ENCODE measurements at regions not wholly inside any gene's neighbourhood (a gene's known extent, or its start where the extent isn't known, plus 50 kb on each side); places are given as distances from the start of the nearest gene placed in this dataset.

DNA sequence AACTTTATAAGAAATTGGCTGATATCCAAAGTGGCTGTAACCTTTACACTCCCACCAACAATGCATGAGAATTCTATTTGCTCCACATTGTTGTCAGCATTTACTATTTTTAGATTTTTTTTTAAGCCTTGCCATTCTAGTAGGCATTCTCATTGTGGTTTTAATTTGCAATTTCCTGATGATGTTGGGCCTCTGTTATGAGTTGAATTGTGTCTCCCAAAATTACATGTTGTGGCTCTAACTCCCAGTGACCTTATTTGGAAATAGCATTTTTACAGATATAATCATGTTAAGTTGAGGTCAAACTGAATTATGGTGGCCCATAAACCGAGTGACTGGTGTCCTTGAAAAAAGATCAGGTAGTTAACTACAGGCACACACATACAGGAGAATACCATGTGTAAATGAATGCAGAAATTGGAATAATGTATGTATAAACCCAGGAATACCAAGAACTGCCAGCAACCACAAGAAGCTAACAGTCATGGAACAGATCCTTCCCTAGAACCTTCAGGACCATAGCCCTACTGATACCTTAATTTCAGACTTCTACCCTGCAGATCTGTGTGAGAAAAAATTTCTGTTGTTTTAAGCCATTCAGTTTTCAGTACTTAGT, 348.8 kb upstream of the DAB1 start:
- Histone ChIP-seq H2AFZ (ENCODE audit: low read depth, low read length) (no peak overlapping the region), H3K27me3 (ENCODE audit: low read depth, low read length) (no peaks in the 10 kb centered on the region), H3K4me2 (ENCODE audit: low read length) (no peak overlapping the region), H4K20me1 (ENCODE audit: insufficient read depth, low read length) (no peaks in the 10 kb centered on the region), H3K9ac (ENCODE audit: low read length) (no peak overlapping the region), H3K27ac (ENCODE audit: low read length) (no peak overlapping the region), H3K4me3 (ENCODE audit: low read length) (no peak overlapping the region), H3K79me2 (ENCODE audit: low read length) (no peaks in the 10 kb centered on the region), H3K9me3 (ENCODE audit: insufficient read depth, low read length) (no peaks in the 10 kb centered on the region), H3K36me3 (replicated peaks; ENCODE audit: low read depth, low read length) (no peaks in the 10 kb centered on the region), H3K4me1 (ENCODE audit: low read length) (peaks cover 6% of the 10 kb centered on the region; the same call in 1 of the 2 replicates)
- TF ChIP-seq, protein P1, sequence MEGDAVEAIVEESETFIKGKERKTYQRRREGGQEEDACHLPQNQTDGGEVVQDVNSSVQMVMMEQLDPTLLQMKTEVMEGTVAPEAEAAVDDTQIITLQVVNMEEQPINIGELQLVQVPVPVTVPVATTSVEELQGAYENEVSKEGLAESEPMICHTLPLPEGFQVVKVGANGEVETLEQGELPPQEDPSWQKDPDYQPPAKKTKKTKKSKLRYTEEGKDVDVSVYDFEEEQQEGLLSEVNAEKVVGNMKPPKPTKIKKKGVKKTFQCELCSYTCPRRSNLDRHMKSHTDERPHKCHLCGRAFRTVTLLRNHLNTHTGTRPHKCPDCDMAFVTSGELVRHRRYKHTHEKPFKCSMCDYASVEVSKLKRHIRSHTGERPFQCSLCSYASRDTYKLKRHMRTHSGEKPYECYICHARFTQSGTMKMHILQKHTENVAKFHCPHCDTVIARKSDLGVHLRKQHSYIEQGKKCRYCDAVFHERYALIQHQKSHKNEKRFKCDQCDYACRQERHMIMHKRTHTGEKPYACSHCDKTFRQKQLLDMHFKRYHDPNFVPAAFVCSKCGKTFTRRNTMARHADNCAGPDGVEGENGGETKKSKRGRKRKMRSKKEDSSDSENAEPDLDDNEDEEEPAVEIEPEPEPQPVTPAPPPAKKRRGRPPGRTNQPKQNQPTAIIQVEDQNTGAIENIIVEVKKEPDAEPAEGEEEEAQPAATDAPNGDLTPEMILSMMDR (IDR thresholded peaks at IDR 0.05; ENCODE audit: low read depth, low read length) = no peak
- no peak for TF ChIP-seq EZH2phosphoT487 (IDR thresholded peaks at IDR 0.05; ENCODE audit: low read depth)

DNA sequence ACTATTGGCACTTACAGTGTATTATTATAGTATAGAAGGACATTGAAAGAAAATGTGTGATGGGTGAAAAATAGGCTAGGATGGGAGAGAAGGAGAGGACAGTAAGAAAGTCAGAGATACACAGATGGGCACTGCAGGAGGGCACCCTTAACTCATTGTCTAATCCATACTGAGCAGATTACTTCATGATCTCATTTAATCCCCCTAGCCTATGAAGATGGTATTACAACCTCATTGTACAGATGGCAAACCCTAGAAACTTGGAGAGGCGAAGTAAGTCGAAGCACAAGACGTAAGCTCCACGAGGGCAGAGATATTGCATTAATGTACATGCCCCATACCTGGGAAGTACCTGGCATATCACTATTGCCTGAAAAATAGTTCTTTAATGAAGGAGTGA, 346.9 kb upstream of the DAB1 start:
- Histone ChIP-seq H3K9ac (ENCODE audit: low read length) (no peak overlapping the region), H3K36me3 (replicated peaks; ENCODE audit: low read depth, low read length) (no peaks in the 10 kb centered on the region), H3K4me1 (ENCODE audit: low read length) (peaks cover 6% of the 10 kb centered on the region; the same call in 1 of the 2 replicates), H2AFZ (ENCODE audit: low read depth, low read length) (no peak overlapping the region), H3K4me3 (ENCODE audit: low read length) (no peak overlapping the region), H3K79me2 (ENCODE audit: low read length) (no peaks in the 10 kb centered on the region), H3K27ac (ENCODE audit: low read length) (no peak overlapping the region), H4K20me1 (ENCODE audit: insufficient read depth, low read length) (no peaks in the 10 kb centered on the region), H3K9me3 (ENCODE audit: insufficient read depth, low read length) (no peaks in the 10 kb centered on the region), H3K4me2 (ENCODE audit: low read length) (no peak overlapping the region), H3K27me3 (ENCODE audit: low read depth, low read length) (no peaks in the 10 kb centered on the region)
- TF ChIP-seq EZH2phosphoT487 (IDR thresholded peaks at IDR 0.05; ENCODE audit: low read depth) = no peak
- TF ChIP-seq, protein P1 (IDR thresholded peaks at IDR 0.05; ENCODE audit: low read depth, low read length) = no peak

DNA sequence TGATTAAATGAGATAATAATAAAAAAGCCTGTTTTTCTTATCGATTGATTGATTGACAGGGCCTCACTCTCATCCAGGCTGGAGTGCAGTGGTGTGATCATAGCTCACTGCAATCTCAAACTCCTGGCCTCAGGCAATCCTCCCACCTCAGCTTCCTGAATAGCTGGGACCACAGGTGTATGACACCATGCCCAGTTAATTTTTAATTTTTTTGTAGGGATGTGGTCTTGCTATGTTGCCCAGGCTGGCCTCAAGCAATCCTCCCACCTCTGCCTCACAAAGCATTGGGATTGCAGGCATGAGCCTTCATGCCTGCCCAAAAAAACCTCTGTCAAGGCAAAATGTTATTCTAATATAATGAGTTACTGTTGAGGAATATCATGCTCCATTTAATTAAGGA, 346.4 kb upstream of the DAB1 start:
- TF ChIP-seq EZH2phosphoT487 (IDR thresholded peaks at IDR 0.05; ENCODE audit: low read depth) = no peak
- TF ChIP-seq, protein P1 (IDR thresholded peaks at IDR 0.05; ENCODE audit: low read depth, low read length) = no peak
- Histone ChIP-seq H3K4me1 (ENCODE audit: low read length) (peaks cover 6% of the 10 kb centered on the region; the same call in 1 of the 2 replicates), H3K79me2 (ENCODE audit: low read length) (no peaks in the 10 kb centered on the region), H4K20me1 (ENCODE audit: insufficient read depth, low read length) (no peaks in the 10 kb centered on the region), H2AFZ (ENCODE audit: low read depth, low read length) (no peak overlapping the region), H3K9me3 (ENCODE audit: insufficient read depth, low read length) (no peaks in the 10 kb centered on the region), H3K9ac (ENCODE audit: low read length) (no peak overlapping the region), H3K4me2 (ENCODE audit: low read length) (no peak overlapping the region), H3K36me3 (replicated peaks; ENCODE audit: low read depth, low read length) (no peaks in the 10 kb centered on the region), H3K27me3 (ENCODE audit: low read depth, low read length) (no peaks in the 10 kb centered on the region), H3K27ac (ENCODE audit: low read length) (no peak overlapping the region), H3K4me3 (ENCODE audit: low read length) (no peak overlapping the region)

DNA sequence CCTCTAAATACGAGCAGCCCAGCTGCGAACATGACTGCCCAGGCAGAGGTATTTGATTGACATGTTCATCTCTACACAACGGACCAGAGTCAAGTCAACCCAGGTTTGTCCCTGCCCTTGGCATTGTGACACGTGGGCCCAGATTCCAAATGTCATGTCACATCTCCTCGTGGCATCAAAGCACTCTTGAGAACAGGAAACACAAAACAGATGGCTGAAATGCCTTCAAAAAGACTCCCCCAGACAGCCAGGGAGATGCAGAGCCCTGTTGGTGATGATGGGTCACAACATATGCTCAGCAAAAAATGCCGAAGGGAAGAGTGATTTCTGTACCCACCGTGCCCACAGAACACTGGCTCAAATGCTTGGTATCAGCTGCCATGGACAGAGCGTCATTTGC, 337.8 kb upstream of the DAB1 start:
- Histone ChIP-seq H3K4me1 (ENCODE audit: low read length) (no peaks in the 10 kb centered on the region), H3K27ac (ENCODE audit: low read length) (no peak overlapping the region), H2AFZ (ENCODE audit: low read depth, low read length) (no peak overlapping the region), H3K27me3 (ENCODE audit: low read depth, low read length) (no peaks in the 10 kb centered on the region), H3K4me2 (ENCODE audit: low read length) (no peak overlapping the region), H3K36me3 (replicated peaks; ENCODE audit: low read depth, low read length) (no peaks in the 10 kb centered on the region), H3K79me2 (ENCODE audit: low read length) (no peaks in the 10 kb centered on the region), H4K20me1 (ENCODE audit: insufficient read depth, low read length) (no peaks in the 10 kb centered on the region), H3K9me3 (ENCODE audit: insufficient read depth, low read length) (no peaks in the 10 kb centered on the region), H3K4me3 (ENCODE audit: low read length) (no peak overlapping the region), H3K9ac (ENCODE audit: low read length) (no peak overlapping the region)
- TF ChIP-seq, protein P1 (IDR thresholded peaks at IDR 0.05; ENCODE audit: low read depth, low read length) = no peak
